HCT116 (cell line): ENCODE measurements at regions not wholly inside any gene's neighbourhood (a gene's known extent, or its start where the extent isn't known, plus 50 kb on each side); places are given as distances from the start of the nearest gene placed in this dataset.
"Not testable (repeated sequence)": the region's sequence is repeated elsewhere in the genome, so short reads cannot be mapped to it uniquely, and the experiment has no call there.

Source experiments
- EZH2 ChIP-seq: fragments of 200-600 bp; sonication (generic); IDR thresholded peaks from 2 replicates; pipeline ENCODE4 v1.6.1; 2017; ENCODE audit warnings: antibody characterized with exemption, mixed run types
- SRF ChIP-seq: IDR thresholded peaks from 2 replicates; pipeline ENCODE4 v1.6.1; 2012; ENCODE audit warnings: low read depth

DNA sequence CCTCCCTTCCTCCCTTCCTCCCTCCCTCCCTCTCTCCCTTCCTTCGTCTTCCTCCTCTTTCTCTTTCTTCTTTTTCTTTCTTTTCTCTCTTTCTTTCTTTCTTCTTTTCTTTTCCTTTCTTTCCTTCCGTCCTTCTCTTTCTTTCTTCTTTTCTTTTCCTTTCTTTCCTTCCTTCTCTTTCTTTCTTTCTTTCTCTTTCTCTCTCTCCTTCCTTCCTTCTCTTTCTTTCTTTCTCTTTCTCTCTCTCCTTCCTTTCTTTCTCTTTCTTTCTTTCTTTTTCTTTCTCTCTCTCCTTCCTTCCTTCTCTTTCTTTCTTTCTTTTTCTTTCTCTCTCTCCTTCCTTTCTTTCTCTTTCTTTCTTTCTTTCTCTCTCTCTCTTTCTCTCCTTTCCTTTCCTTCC is 84.4 kb upstream of the SLC24A2 start:
- not testable (repeated sequence) for TF ChIP-seq SRF, EZH2
